HepG2 (cell line): ENCODE measurements at regions not wholly inside any gene's neighbourhood (a gene's known extent, or its start where the extent isn't known, plus 50 kb on each side); places are given as distances from the start of the nearest gene placed in this dataset.

ENCODE experiments used
- ATAC-seq: fragments of 200-7000 bp; cut with Tn5 transposase; 3 replicates; pipeline ENCODE4 v1.9.1; 2020; ENCODE audit warnings: mild to moderate bottlenecking, moderate library complexity
- BruUV-seq: library from RNA; stranded (reverse); fragments of 400-500 nt; replicated peaks from 2 replicates; lab custom pipeline; 2021; lab: Mats Ljungman, UMichigan
- CTCF ChIA-PET: fragments of 300-600 bp; formaldehyde crosslinking; extraction: SDS; loops from one replicate; lab custom pipeline; 2021; ENCODE audit warnings: low total read pairs, inconsistent platforms, low intra/inter-chr PET ratio; lab: Yijun Ruan, JAX
- POLR2A ChIA-PET: fragments of 350-600 bp; sonication (Branson Sonifier 250); formaldehyde crosslinking; loops from one replicate; lab custom pipeline; 2020; ENCODE audit warnings: antibody characterized with exemption, inconsistent platforms; lab: Yijun Ruan, JAX
- DNase-seq: peaks from one replicate; pipeline ENCODE4 v3.0.0-alpha.2; 2015; ENCODE audit warnings: low spot score
- FAIRE-seq: peaks from 3 replicates; lab custom pipeline; 2011; peaks lifted over from hg19 to GRCh38; lab: Jason Lieb, UNC
- H2AFZ ChIP-seq: one replicate; pipeline ENCODE4 v1.6.1; 2011; ENCODE audit warnings: low read length, inconsistent platforms
- H3K27ac ChIP-seq: fragments of 300-600 bp; 3 replicates; pipeline ENCODE4 v1.8.0; 2011; ENCODE audit warnings: mixed run types, mild to moderate bottlenecking, mixed read lengths, low read length, inconsistent platforms; ENCODE audit not compliant: insufficient read depth; ENCODE audit errors: extremely low read length
- H3K27me3 ChIP-seq, 2 experiments: fragments of 200-600 bp in 1 of 2; 2 replicates in 1 of 2; 3 replicates in 1 of 2; pipeline versions ENCODE4 v1.6.0 to v1.8.0; 2011; ENCODE audit warnings: low read length in 2 of 2, mild to moderate bottlenecking in 2 of 2, moderate library complexity in 2 of 2, inconsistent platforms in 1 of 2; ENCODE audit not compliant: insufficient read depth in 2 of 2, control insufficient read depth in 1 of 2
- H3K36me3 ChIP-seq, 2 experiments: fragments of 200-600 bp in 1 of 2; replicated peaks in 1 of 2; 2 replicates in 1 of 2; 3 replicates in 1 of 2; pipeline versions ENCODE4 v1.5.1 to v1.8.0; 2011; ENCODE audit warnings: low read length in 2 of 2, inconsistent platforms in 1 of 2; ENCODE audit not compliant: insufficient read depth in 2 of 2, control insufficient read depth in 1 of 2
- H3K4me1 ChIP-seq: 2 replicates; pipeline ENCODE4 v1.5.1; 2012; ENCODE audit warnings: low read length, inconsistent platforms; ENCODE audit not compliant: insufficient read depth
- H3K4me2 ChIP-seq: 2 replicates; pipeline ENCODE4 v1.6.0; 2011; ENCODE audit warnings: low read depth, low read length, inconsistent platforms
- H3K4me3 ChIP-seq, 3 experiments: fragments of 200-600 bp in 1 of 3; sonication (generic), shearing (Covaris generic) in 1 of 3; replicated peaks in 1 of 3; 2 replicates each; pipeline ENCODE4 v1.5.1; 2011 to 2016; ENCODE audit warnings: low read length in 3 of 3, inconsistent platforms in 2 of 3, low read depth in 2 of 3, mild to moderate bottlenecking in 2 of 3, control low read depth in 1 of 3, mixed read lengths in 1 of 3; ENCODE audit not compliant: insufficient read depth in 1 of 3
- H3K79me2 ChIP-seq: one replicate; pipeline ENCODE4 v1.6.1; 2011; ENCODE audit warnings: low read length, inconsistent platforms; ENCODE audit not compliant: insufficient read depth
- H3K9ac ChIP-seq: 2 replicates; pipeline ENCODE4 v1.6.0; 2011; ENCODE audit warnings: mild to moderate bottlenecking, low read depth, low read length, inconsistent platforms; ENCODE audit not compliant: insufficient read depth
- H3K9me3 ChIP-seq: 2 replicates; pipeline ENCODE4 v1.5.1; 2012; ENCODE audit warnings: mild to moderate bottlenecking, low read length
- H4K20me1 ChIP-seq: 2 replicates; pipeline ENCODE4 v1.6.0; 2011; ENCODE audit warnings: inconsistent platforms, mild to moderate bottlenecking, low read length, moderate library complexity; ENCODE audit not compliant: insufficient read depth
- MAFK ChIP-seq, 2 experiments: IDR thresholded peaks in 1 of 2; conservative IDR thresholded peaks in 1 of 2; 2 replicates each; pipeline ENCODE4 v1.6.1; 2011; ENCODE audit warnings: improper control_type of control experiment in 2 of 2, low read length in 2 of 2
- MAZ ChIP-seq, 2 experiments: sonication (generic) in 1 of 2; formaldehyde crosslinking in 1 of 2; IDR thresholded peaks; 2 replicates each; pipeline versions ENCODE4 v1.5.0 to v1.6.1; 2012 to 2020; ENCODE audit warnings: low read depth in 2 of 2, mild to moderate bottlenecking in 2 of 2, borderline replicate concordance in 1 of 2, improper control_type of control experiment in 1 of 2, low read length in 1 of 2, missing genetic modification reagents in 1 of 2, moderate library complexity in 1 of 2
- ZFX ChIP-seq: sonication (generic); formaldehyde crosslinking; IDR thresholded peaks from 2 replicates; pipeline ENCODE4 v1.4.0; 2020; ENCODE audit warnings: mild to moderate bottlenecking, low read depth, missing genetic modification reagents, moderate library complexity
- WGBS: methylation state at CpG from one replicate; pipeline ENCODE4 v1.1.6; 2017; ENCODE audit warnings: low lambda C conversion rate; 5-methylcytosine and 5-hydroxymethylcytosine counted together
- in situ Hi-C: cut with HindIII; loops from 2 replicates; pipeline ENCODE4 v1.10.0; 2017; ENCODE audit warnings: low pct_unique_long_range_greater_than_20kb; ENCODE audit not compliant: extremely low pct_ligation_motif_present
- intact Hi-C: fragments of 100-400 bp; cut with micrococcal nuclease; formaldehyde crosslinking; loops from one replicate; pipeline ENCODE4 v1.10.0; 2022; ENCODE audit not compliant: unreplicated experiment
- TF ChIP-seq, protein P1 (sequence below), 2 experiments: IDR thresholded peaks; 2 replicates each; pipeline ENCODE4 v1.6.1; 2011 to 2012; ENCODE audit warnings: low read length in 2 of 2, borderline replicate concordance in 1 of 2, low read depth in 1 of 2, mild to moderate bottlenecking in 1 of 2, moderate library complexity in 1 of 2

DNA sequence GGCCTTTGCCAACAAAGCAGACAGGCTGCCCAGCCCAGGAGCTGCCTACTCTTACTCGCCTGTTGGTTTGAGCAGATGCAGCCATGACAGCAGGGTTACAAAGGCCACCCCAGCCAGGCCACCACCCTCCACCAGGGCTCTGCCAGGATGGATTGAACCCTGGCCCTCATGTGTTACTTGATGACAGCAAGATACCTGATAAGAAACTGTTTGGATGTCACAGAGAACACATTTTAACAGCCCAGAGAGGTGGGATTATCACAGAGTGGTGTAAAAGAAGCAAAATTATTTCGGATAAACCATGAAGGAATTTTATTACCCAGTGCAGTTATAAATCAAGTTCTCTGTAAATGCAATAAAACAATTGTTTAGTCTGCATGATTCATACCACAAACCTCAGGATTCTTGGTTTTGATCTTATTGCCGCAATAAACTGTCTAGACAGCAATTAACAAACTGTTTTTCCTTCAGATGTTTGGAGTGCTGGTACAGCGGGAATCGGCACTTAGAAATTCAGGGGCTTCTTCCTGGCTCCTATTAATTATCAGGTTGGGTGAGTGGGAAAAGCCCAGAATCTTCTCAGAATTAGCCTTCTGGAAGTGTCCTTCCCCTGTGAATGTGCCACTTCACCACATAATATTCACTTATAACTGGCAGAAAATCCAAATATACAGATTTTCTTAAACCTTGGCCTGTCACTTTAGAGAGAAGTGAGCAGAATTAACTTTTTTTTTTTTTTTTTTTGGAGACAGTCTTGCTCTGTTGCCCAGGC is 58.0 kb upstream of the SALL4 start:
- TF ChIP-seq ZFX (CRISPR knock-in tag) (no peak), MAFK (conservative IDR thresholded peaks at IDR 0.05 in 1 of 2, IDR thresholded peaks at IDR 0.05 in 1 of 2; ENCODE audit: low read length in 2 of 2) (peak; percentile 43 to 44; a peak in 3 of 4 replicates)
- 44% methylated on average over 5 of the region's 5 CpGs for WGBS
- H4K20me1 ChIP-seq, result no peaks in the 10 kb centered on the region
- H3K9me3 ChIP-seq, result no peaks in the 10 kb centered on the region
- no peak overlapping the region for H3K9ac ChIP-seq
- H3K27ac ChIP-seq, result no peak overlapping the region
- no peaks in the 10 kb centered on the region for H3K36me3 ChIP-seq
- H3K79me2 ChIP-seq, result no peaks in the 10 kb centered on the region
- DNase-seq (no peak), FAIRE-seq (no peak), ATAC-seq (peak; percentile 69)
- intact Hi-C loops, result no loop called here
- no peak overlapping the region for H2AFZ ChIP-seq
- H3K4me3 ChIP-seq, result no peak overlapping the region
- ChIA-PET POLR2A (no interaction called here), CTCF (no interaction called here)
- in situ Hi-C loops, result no loop called here
- no peaks in the 10 kb centered on the region for H3K4me1 ChIP-seq
- BruUV-seq, result no TSS peak
- H3K4me2 ChIP-seq, result no peak overlapping the region
- H3K27me3 ChIP-seq, result peaks cover 2 to 10% of the 10 kb centered on the region in 2 experiments; a peak in 2 of 5 replicates

DNA sequence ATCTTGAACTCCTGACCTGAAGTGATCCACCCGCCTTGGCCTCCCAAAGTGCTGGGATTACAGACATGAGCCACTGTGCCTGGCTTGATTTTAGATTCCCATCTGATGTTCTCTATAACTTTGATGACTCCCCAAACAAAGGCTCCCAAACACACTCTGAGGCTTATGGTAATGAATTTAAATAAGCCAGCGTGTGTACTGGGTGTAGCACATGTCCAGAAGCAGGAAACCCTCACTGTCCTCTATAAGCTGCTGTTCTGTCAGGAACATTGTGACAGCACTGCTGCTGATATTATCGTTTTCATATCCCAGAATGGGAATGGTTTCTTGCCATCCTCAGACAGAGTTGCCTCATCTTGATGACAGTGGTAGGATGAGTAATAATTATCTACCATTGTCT is 54.1 kb upstream of the SALL4 start:
- H2AFZ ChIP-seq, result no peak overlapping the region
- WGBS, result 35% methylated on average over 3 of the region's 3 CpGs

More for the DNA sequence above, 54.1 kb upstream of the SALL4 start:
- no peaks in the 10 kb centered on the region for H3K79me2 ChIP-seq
- DNase-seq (no peak), ATAC-seq (no peak), FAIRE-seq (no peak)
- no peaks in the 10 kb centered on the region for H4K20me1 ChIP-seq
- H3K36me3 ChIP-seq, result no peaks in the 10 kb centered on the region
- H3K4me1 ChIP-seq, result no peaks in the 10 kb centered on the region
- H3K27me3 ChIP-seq, result 0 out of 5 replicates have a peak, but pooled peaks cover 0 to 4% of the 10 kb centered on the region in 2 experiments
- no peak overlapping the region for H3K4me3 ChIP-seq
- H3K4me2 ChIP-seq, result no peak overlapping the region
- no peaks in the 10 kb centered on the region for H3K9me3 ChIP-seq
- TF ChIP-seq, protein P1, sequence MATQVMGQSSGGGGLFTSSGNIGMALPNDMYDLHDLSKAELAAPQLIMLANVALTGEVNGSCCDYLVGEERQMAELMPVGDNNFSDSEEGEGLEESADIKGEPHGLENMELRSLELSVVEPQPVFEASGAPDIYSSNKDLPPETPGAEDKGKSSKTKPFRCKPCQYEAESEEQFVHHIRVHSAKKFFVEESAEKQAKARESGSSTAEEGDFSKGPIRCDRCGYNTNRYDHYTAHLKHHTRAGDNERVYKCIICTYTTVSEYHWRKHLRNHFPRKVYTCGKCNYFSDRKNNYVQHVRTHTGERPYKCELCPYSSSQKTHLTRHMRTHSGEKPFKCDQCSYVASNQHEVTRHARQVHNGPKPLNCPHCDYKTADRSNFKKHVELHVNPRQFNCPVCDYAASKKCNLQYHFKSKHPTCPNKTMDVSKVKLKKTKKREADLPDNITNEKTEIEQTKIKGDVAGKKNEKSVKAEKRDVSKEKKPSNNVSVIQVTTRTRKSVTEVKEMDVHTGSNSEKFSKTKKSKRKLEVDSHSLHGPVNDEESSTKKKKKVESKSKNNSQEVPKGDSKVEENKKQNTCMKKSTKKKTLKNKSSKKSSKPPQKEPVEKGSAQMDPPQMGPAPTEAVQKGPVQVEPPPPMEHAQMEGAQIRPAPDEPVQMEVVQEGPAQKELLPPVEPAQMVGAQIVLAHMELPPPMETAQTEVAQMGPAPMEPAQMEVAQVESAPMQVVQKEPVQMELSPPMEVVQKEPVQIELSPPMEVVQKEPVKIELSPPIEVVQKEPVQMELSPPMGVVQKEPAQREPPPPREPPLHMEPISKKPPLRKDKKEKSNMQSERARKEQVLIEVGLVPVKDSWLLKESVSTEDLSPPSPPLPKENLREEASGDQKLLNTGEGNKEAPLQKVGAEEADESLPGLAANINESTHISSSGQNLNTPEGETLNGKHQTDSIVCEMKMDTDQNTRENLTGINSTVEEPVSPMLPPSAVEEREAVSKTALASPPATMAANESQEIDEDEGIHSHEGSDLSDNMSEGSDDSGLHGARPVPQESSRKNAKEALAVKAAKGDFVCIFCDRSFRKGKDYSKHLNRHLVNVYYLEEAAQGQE (IDR thresholded peaks at IDR 0.05; ENCODE audit: borderline replicate concordance in 1 of 2, low read depth in 1 of 2, low read length in 2 of 2), result no peak
- TF ChIP-seq MAZ (IDR thresholded peaks at IDR 0.05; ENCODE audit: borderline replicate concordance, low read depth, low read length) (no peak), MAZ (CRISPR knock-in tag; IDR thresholded peaks at IDR 0.05; ENCODE audit: low read depth) (no peak)
- no TSS peak for BruUV-seq
- ChIA-PET CTCF (no interaction called here), POLR2A (no interaction called here)
- intact Hi-C loops, result no loop called here
- no peak overlapping the region for H3K9ac ChIP-seq
- in situ Hi-C loops, result no loop called here
- H3K27ac ChIP-seq, result no peak overlapping the region
